Ovary (tissue), 7 donors: ENCODE measurements at regions not wholly inside any gene's neighbourhood (a gene's known extent, or its start where the extent isn't known, plus 50 kb on each side); places are given as distances from the start of the nearest gene placed in this dataset.

Experiments
- DNase-seq, 5 donors: peaks; one replicate each; pipeline ENCODE4 v3.0.0-alpha.2; 2019 to 2020
- H3K27ac ChIP-seq, 2 donors: fragments of 200-600 bp; one replicate each; pipeline versions ENCODE4 v1.5.1 to v1.8.0; 2019 to 2022
- H3K27me3 ChIP-seq: fragments of 200-600 bp; one replicate; pipeline ENCODE4 v1.8.0; 2022
- H3K36me3 ChIP-seq: fragments of 200-600 bp; sonication (generic); one replicate; pipeline ENCODE4 v1.5.1; 2019
- H3K4me1 ChIP-seq: one replicate; pipeline ENCODE4 v1.8.1; 2013; ENCODE audit warnings: mild to moderate bottlenecking, moderate library complexity; ENCODE audit not compliant: insufficient read depth
- H3K4me3 ChIP-seq: fragments of 200-600 bp; sonication (generic); one replicate; pipeline ENCODE4 v1.5.1; 2017
- H3K9me3 ChIP-seq, 2 donors: fragments of 200-600 bp in 1 of 2; sonication (generic) in 1 of 2; one replicate each; pipeline versions ENCODE4 v1.5.1 to v1.8.1; 2013 to 2019; ENCODE audit warnings: mild to moderate bottlenecking in 1 of 2, moderate library complexity in 1 of 2
- CTCF ChIP-seq, 3 donors: fragments of 450-650 bp in 2 of 3; fragments of 200-600 bp in 1 of 3; IDR thresholded peaks; one replicate each; pipeline versions ENCODE4 v1.5.1 to v1.8.0; 2016 to 2022; ENCODE audit warnings: antibody characterized with exemption in 3 of 3, mild to moderate bottlenecking in 1 of 3
- EP300 ChIP-seq: sonication (generic); formaldehyde crosslinking; IDR thresholded peaks from one replicate; pipeline ENCODE4 v1.6.1; 2017; ENCODE audit warnings: antibody characterized with exemption
- POLR2A ChIP-seq: fragments of 450-650 bp; IDR thresholded peaks from one replicate; pipeline ENCODE4 v1.6.1; 2017; ENCODE audit warnings: antibody characterized with exemption, mild to moderate bottlenecking, moderate library complexity
- WGBS, 3 donors: extraction: QIAGEN DNeasy Blood & Tissue Kit in 1 of 3; methylation state at CpG; one replicate each; pipeline versions ENCODE4 v1.1.5 to v1.1.7; 2013 to 2017; 5-methylcytosine and 5-hydroxymethylcytosine counted together
- intact Hi-C, 4 donors: fragments of 100-400 bp; cut with DNase I; formaldehyde crosslinking; loops; one replicate each; pipeline versions ENCODE4 v1.11.0 to v1.15.1; 2022 to 2023
- donor health status: DM: no; HTN: no; CAD: no; lungs with moderate emphysema.
- donor health status: DM: no; HTN: no; CAD: no.
- donor health status: Bipolar disorder and iron deficiency.
- donor health status: DM: no; HTN: no; CAD: no.
- donor health status: DM: yes; HTN: yes; CAD: no.

GRCh38 chr5:14041528-14042192, 97.2 kb upstream of the DNAH5 start:
- H3K27ac ChIP-seq: no peak overlapping the region
- H3K4me1 ChIP-seq: no peaks in the 10 kb centered on the region

GRCh38 chr5:14040542-14040941, 96.1 kb upstream of the DNAH5 start:
- 71 to 80% (median 72%) methylated on average over 5 of the region's 5 CpGs for WGBS, 3 donors
- intact Hi-C loops: no loop called here

More at GRCh38 chr5:14041528-14042192, 97.2 kb upstream of the DNAH5 start:
- 68 to 85% (median 73%) methylated on average over 11 of the region's 11 CpGs for WGBS, 3 donors
- no peaks in the 10 kb centered on the region for H3K27me3 ChIP-seq
- H3K4me3 ChIP-seq: no peak overlapping the region
- TF ChIP-seq EP300 (no peak), CTCF (IDR thresholded peaks at IDR 0.05) (no peak), POLR2A (no peak)
- no peak for DNase-seq
- intact Hi-C loops: no loop called here
- H3K36me3 ChIP-seq: no peaks in the 10 kb centered on the region
- no peaks in the 10 kb centered on the region for H3K9me3 ChIP-seq

GRCh38 chr5:14039576-14039975, 95.1 kb upstream of the DNAH5 start:
- no peak for DNase-seq
- WGBS, 3 donors: 82 to 89% (median 83%) methylated on average over 1 of the region's 1 CpG
- Histone ChIP-seq H3K27me3 (no peaks in the 10 kb centered on the region), H3K4me3 (no peak overlapping the region), H3K4me1 (peaks cover 5% of the 10 kb centered on the region), H3K36me3 (no peaks in the 10 kb centered on the region), H3K9me3 (no peaks in the 10 kb centered on the region), H3K27ac (no peak overlapping the region)
- intact Hi-C loops: no loop called here
- no peak for TF ChIP-seq CTCF (IDR thresholded peaks at IDR 0.05)
- TF ChIP-seq EP300: no peak
- no peak for TF ChIP-seq POLR2A

More at GRCh38 chr5:14040542-14040941, 96.1 kb upstream of the DNAH5 start:
- Histone ChIP-seq H3K27me3 (no peaks in the 10 kb centered on the region), H3K4me3 (no peak overlapping the region), H3K4me1 (peaks cover 5% of the 10 kb centered on the region), H3K36me3 (no peaks in the 10 kb centered on the region), H3K9me3 (no peaks in the 10 kb centered on the region), H3K27ac (no peak overlapping the region)
- DNase-seq: no peak
- TF ChIP-seq EP300: no peak
- no peak for TF ChIP-seq POLR2A
- TF ChIP-seq CTCF (IDR thresholded peaks at IDR 0.05): no peak

- Histone ChIP-seq H3K4me3 (no peak overlapping the region), H3K36me3 (no peaks in the 10 kb centered on the region), H3K9me3 (no peaks in the 10 kb centered on the region), H3K4me1 (peaks cover 5% of the 10 kb centered on the region), H3K27me3 (no peaks in the 10 kb centered on the region), H3K27ac (no peak overlapping the region)
- intact Hi-C loops: no loop called here
- TF ChIP-seq POLR2A (no peak), CTCF (IDR thresholded peaks at IDR 0.05) (no peak), EP300 (no peak)
- no peak for DNase-seq
- 80 to 85% (median 85%) methylated on average over 7 of the region's 7 CpGs for WGBS, 3 donors
These were observed 94.6 kb upstream of the DNAH5 start for GRCh38 chr5:14039063-14039462.
